ENCODE measurements at regions not wholly inside any gene's neighbourhood (a gene's known extent, or its start where the extent isn't known, plus 50 kb on each side); places are given as distances from the start of the nearest gene placed in this dataset.

GRCh38 chr12:95408201-95408600 is 65.8 kb upstream of the METAP2 start:
- no peak for TF ChIP-seq CTCF (conservative IDR thresholded peaks at IDR 0.05)
- no peak for TF ChIP-seq ZFX (IDR thresholded peaks at IDR 0.05)
